Calu3 (cell line): ENCODE measurements at regions not wholly inside any gene's neighbourhood (a gene's known extent, or its start where the extent isn't known, plus 50 kb on each side); places are given as distances from the start of the nearest gene placed in this dataset.
"Not testable (repeated sequence)": the region's sequence is repeated elsewhere in the genome, so short reads cannot be mapped to it uniquely, and the experiment has no call there.

Experiments used
- BruUV-seq: library from RNA; stranded (reverse); fragments of 400-500 nt; replicated peaks from 2 replicates; lab custom pipeline; 2021; lab: Mats Ljungman, UMichigan
- CTCF ChIA-PET: fragments of 300-600 bp; sonication (Branson Sonifier 250); formaldehyde crosslinking; loops from one replicate; lab custom pipeline; 2022; ENCODE audit warnings: antibody characterized with exemption; lab: Charles Lee
- DNase-seq: peaks from one replicate; pipeline ENCODE4 v3.0.0; 2022
- H3K27ac Mint-ChIP-seq: one replicate; pipeline ENCODE4 v1.8.0; 2022; ENCODE audit warnings: mixed read lengths; ENCODE audit not compliant: unreplicated experiment
- H3K27me3 Mint-ChIP-seq: one replicate; pipeline ENCODE4 v1.8.0; 2022; ENCODE audit warnings: mixed read lengths; ENCODE audit not compliant: unreplicated experiment
- H3K36me3 Mint-ChIP-seq: one replicate; pipeline ENCODE4 v1.8.0; 2022; ENCODE audit warnings: mild to moderate bottlenecking, moderate library complexity, mixed read lengths; ENCODE audit not compliant: insufficient read depth, unreplicated experiment
- H3K4me1 Mint-ChIP-seq: one replicate; pipeline ENCODE4 v1.8.0; 2022; ENCODE audit warnings: mild to moderate bottlenecking, low read depth, mixed read lengths; ENCODE audit not compliant: unreplicated experiment
- H3K4me3 Mint-ChIP-seq: one replicate; pipeline ENCODE4 v1.8.0; 2022; ENCODE audit warnings: mild to moderate bottlenecking, low read depth, moderate library complexity, mixed read lengths; ENCODE audit not compliant: unreplicated experiment
- H3K9me3 Mint-ChIP-seq: one replicate; pipeline ENCODE4 v1.8.0; 2022; ENCODE audit warnings: low read depth, mixed read lengths; ENCODE audit not compliant: unreplicated experiment
- intact Hi-C: fragments of 100-400 bp; cut with micrococcal nuclease; formaldehyde crosslinking; loops from one replicate; pipeline ENCODE4 v1.10.0; 2022; ENCODE audit not compliant: unreplicated experiment
- TF ChIP-seq, protein P1 (sequence below): fragments of 200-600 bp; IDR thresholded peaks from one replicate; pipeline ENCODE4 v1.8.0; 2022; ENCODE audit warnings: antibody characterized with exemption; ENCODE audit not compliant: unreplicated experiment

DNA sequence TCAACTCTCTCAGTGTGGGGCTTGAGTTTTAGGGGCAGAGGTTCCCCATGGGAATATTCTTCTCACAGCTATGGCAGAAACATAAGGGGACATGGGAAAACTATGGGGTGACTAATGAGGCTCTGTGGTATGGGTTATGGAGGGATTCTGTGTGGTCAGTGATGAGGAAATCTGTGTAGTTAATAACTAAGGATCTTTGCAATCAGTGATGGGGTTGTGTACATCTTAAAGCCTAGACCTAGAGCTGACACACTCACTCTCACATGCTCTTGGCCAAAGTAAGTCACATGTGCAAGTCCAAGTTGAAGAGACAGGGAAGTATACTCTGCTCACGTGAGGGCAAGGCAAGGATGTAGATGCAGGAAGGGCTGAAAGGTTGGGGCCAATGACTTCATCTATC is 86.4 kb upstream of the UXT start:
- no peak overlapping the region for H3K4me3 Mint-ChIP-seq
- CTCF ChIA-PET: interaction anchor here (0.6 kb wide), 1 partner anchor 139 kb away, joined by 6 read pairs; no protein-coding TSS in a partner anchor
- H3K27me3 Mint-ChIP-seq: peaks cover 38% of the 10 kb centered on the region
- no peak overlapping the region for H3K27ac Mint-ChIP-seq
- no TSS peak for BruUV-seq
- DNase-seq: no peak
- intact Hi-C loops: no loop called here
- H3K4me1 Mint-ChIP-seq: no peaks in the 10 kb centered on the region
- no peaks in the 10 kb centered on the region for H3K9me3 Mint-ChIP-seq
- TF ChIP-seq, protein P1, sequence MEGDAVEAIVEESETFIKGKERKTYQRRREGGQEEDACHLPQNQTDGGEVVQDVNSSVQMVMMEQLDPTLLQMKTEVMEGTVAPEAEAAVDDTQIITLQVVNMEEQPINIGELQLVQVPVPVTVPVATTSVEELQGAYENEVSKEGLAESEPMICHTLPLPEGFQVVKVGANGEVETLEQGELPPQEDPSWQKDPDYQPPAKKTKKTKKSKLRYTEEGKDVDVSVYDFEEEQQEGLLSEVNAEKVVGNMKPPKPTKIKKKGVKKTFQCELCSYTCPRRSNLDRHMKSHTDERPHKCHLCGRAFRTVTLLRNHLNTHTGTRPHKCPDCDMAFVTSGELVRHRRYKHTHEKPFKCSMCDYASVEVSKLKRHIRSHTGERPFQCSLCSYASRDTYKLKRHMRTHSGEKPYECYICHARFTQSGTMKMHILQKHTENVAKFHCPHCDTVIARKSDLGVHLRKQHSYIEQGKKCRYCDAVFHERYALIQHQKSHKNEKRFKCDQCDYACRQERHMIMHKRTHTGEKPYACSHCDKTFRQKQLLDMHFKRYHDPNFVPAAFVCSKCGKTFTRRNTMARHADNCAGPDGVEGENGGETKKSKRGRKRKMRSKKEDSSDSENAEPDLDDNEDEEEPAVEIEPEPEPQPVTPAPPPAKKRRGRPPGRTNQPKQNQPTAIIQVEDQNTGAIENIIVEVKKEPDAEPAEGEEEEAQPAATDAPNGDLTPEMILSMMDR: no peak
- H3K36me3 Mint-ChIP-seq: no peaks in the 10 kb centered on the region

DNA sequence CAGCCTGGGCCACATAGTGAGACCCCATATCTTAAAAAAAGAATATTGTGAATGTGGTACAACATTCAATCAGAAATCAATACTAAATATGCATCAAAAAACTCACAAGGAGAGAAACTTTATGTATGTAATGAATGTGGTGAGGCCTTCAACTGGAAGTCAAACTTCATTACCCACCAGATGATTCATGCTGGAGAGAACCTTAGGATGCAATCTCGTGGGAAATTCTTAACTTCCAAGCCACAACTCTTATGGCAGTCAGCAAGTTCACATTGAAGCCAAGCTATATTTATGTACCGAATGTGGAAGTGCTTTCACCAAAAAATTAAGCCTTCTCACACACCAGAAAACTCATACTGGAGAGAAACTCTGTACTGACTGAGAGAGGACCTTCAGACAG is 84.5 kb upstream of the UXT start:
- intact Hi-C loops: no loop called here
- Mint-ChIP-seq H3K9me3 (no peaks in the 10 kb centered on the region), H3K4me3 (no peak overlapping the region), H3K27me3 (peaks cover 19% of the 10 kb centered on the region), H3K27ac (no peak overlapping the region), H3K4me1 (no peaks in the 10 kb centered on the region), H3K36me3 (no peaks in the 10 kb centered on the region)
- no TSS peak for BruUV-seq
- no peak for DNase-seq
- TF ChIP-seq, protein P1: no peak
- CTCF ChIA-PET: no interaction called here

DNA sequence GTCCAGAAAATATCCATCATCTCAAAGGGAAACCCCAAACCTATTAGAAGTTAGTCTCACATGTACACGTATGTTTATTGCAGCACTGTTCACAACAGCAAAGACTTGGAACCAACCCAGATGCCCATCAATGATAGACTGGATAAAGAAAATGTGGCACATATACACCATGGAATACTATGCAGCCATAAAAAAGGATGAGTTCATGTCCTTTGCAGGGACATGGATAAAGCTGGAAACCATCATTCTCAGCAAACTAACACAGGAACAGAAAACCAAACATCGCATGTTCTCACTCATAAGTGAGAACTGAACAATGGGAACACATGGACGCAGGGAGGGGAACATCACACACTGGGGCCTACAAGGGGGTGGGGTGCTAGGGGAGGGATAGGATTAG is 79.9 kb upstream of the UXT start:
- BruUV-seq, H3K4me3 Mint-ChIP-seq, H3K27me3 Mint-ChIP-seq, CTCF ChIA-PET, DNase-seq, H3K36me3 Mint-ChIP-seq, H3K27ac Mint-ChIP-seq, H3K4me1 Mint-ChIP-seq, H3K9me3 Mint-ChIP-seq, intact Hi-C loops: not testable (repeated sequence)

DNA sequence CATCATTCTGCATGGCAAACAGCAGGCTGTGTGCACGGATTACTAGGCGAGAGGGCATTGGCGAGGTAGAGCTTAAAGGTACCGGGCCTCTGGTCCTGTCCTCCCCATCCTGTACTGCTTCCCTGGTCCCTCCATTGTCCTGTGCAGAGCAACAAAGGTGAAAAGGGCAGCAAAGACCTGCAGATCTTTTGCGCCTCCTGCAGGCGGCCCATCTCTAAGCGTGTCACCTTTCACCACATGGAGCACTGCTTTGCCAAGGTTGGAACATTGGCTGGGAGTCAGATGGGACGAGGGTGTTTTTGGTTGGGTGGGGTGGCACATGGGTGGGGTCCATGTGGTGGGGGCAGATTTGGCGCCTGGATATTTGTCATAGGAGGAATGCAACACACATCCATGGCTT is 64.7 kb upstream of the UXT start:
- Mint-ChIP-seq H3K27me3 (peaks cover 56% of the 10 kb centered on the region), H3K27ac (no peak overlapping the region), H3K9me3 (no peaks in the 10 kb centered on the region), H3K4me3 (no peak overlapping the region), H3K36me3 (no peaks in the 10 kb centered on the region), H3K4me1 (no peaks in the 10 kb centered on the region)
- intact Hi-C loops: no loop called here
- CTCF ChIA-PET: no interaction called here
- no peak for DNase-seq
- TF ChIP-seq, protein P1: no peak
- BruUV-seq: no TSS peak

DNA sequence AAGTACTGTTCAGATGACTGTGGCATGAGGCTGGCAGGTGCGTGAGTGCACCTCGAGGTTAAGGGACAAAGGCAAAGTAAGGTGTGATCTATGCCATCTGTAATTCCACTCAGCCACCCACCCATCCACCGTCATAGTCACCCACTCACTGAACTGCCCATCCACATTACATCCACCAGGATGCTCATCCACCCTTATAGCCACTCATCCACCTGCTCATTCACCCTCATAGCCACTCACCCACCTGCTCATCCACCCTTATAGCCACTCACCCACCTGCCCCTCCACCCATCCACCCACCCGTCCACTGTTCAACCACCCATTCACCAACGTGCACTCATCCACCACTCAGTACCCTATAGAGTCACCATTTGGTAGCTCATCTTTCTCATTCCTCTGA is 64.1 kb upstream of the UXT start:
- H3K4me3 Mint-ChIP-seq: no peak overlapping the region
- peaks cover 56% of the 10 kb centered on the region for H3K27me3 Mint-ChIP-seq
- no peaks in the 10 kb centered on the region for H3K9me3 Mint-ChIP-seq
- no peaks in the 10 kb centered on the region for H3K36me3 Mint-ChIP-seq
- no peak for DNase-seq
- CTCF ChIA-PET: no interaction called here
- TF ChIP-seq, protein P1: no peak
- BruUV-seq: no TSS peak
- H3K4me1 Mint-ChIP-seq: no peaks in the 10 kb centered on the region
- intact Hi-C loops: no loop called here
- no peak overlapping the region for H3K27ac Mint-ChIP-seq
